SK-N-SH (cell line): ENCODE measurements at regions not wholly inside any gene's neighbourhood (a gene's known extent, or its start where the extent isn't known, plus 50 kb on each side); places are given as distances from the start of the nearest gene placed in this dataset.

Experiments used
- CTCF ChIA-PET: fragments of 300-600, 350-600 bp; formaldehyde crosslinking; extraction: SDS; loops from one replicate; lab custom pipeline; 2021; lab: Yijun Ruan, JAX
- POLR2A ChIA-PET: fragments of 350-600 bp; sonication (Branson Sonifier 250); formaldehyde crosslinking; extraction: SDS; loops from one replicate; lab custom pipeline; 2020; ENCODE audit warnings: antibody characterized with exemption, inconsistent platforms; lab: Yijun Ruan, JAX
- DNase-seq: peaks from one replicate; pipeline ENCODE4 v3.0.0; 2012
- H2AFZ ChIP-seq: fragments of 200-600 bp; sonication (generic); 2 replicates; pipeline ENCODE4 v1.8.1; 2016; ENCODE audit warnings: antibody characterized with exemption, mild to moderate bottlenecking, low read depth
- H3F3A ChIP-seq: fragments of 200-600 bp; sonication (generic); replicated peaks from 2 replicates; pipeline ENCODE3; 2016; ENCODE audit warnings: antibody characterized with exemption, mild to moderate bottlenecking; ENCODE audit not compliant: insufficient read depth
- H3K27ac ChIP-seq, 2 experiments: fragments of 200-500 bp in 1 of 2; fragments of 200-600 bp in 1 of 2; sonication (Bioruptor generic) in 1 of 2; sonication (generic), shearing (Covaris generic) in 1 of 2; 2 replicates each; pipeline versions ENCODE4 v1.5.1 to v1.6.1; 2014 to 2016; ENCODE audit warnings: low read depth in 2 of 2, inconsistent platforms in 1 of 2, low read length in 1 of 2, mild to moderate bottlenecking in 1 of 2, mixed read lengths in 1 of 2
- H3K27me3 ChIP-seq: fragments of 200-600 bp; sonication (generic), shearing (Covaris generic); 2 replicates; pipeline ENCODE4 v1.6.1; 2016; ENCODE audit warnings: mixed run types; ENCODE audit not compliant: insufficient read depth
- H3K36me3 ChIP-seq, 2 experiments: fragments of 200-500 bp in 1 of 2; fragments of 200-600 bp in 1 of 2; sonication (Bioruptor generic) in 1 of 2; sonication (generic) in 1 of 2; replicated peaks in 1 of 2; 2 replicates each; pipeline versions ENCODE3 to v1.5.1; 2014 to 2016; ENCODE audit warnings: low read length in 1 of 2, mild to moderate bottlenecking in 1 of 2; ENCODE audit not compliant: insufficient read depth in 2 of 2, control insufficient read depth in 1 of 2
- H3K4me1 ChIP-seq, 2 experiments: fragments of 200-500 bp in 1 of 2; fragments of 200-600 bp in 1 of 2; sonication (Bioruptor generic) in 1 of 2; sonication (generic), shearing (Covaris generic) in 1 of 2; 2 replicates each; pipeline versions ENCODE4 v1.5.1 to v1.6.1; 2014 to 2016; ENCODE audit warnings: low read depth in 1 of 2, low read length in 1 of 2, mixed run types in 1 of 2; ENCODE audit not compliant: insufficient read depth in 2 of 2, control insufficient read depth in 1 of 2
- H3K4me2 ChIP-seq: fragments of 200-600 bp; sonication (generic), shearing (Covaris generic); 2 replicates; pipeline ENCODE4 v1.6.1; 2017; ENCODE audit warnings: mixed run types
- H3K4me3 ChIP-seq, 2 experiments: fragments of 200-500 bp in 1 of 2; fragments of 200-600 bp in 1 of 2; sonication (Bioruptor generic) in 1 of 2; sonication (generic), shearing (Covaris generic) in 1 of 2; 2 replicates each; pipeline versions ENCODE4 v1.5.1 to v1.8.1; 2014 to 2016; ENCODE audit warnings: low read depth in 2 of 2, inconsistent platforms in 1 of 2, low read length in 1 of 2, mild to moderate bottlenecking in 1 of 2, mixed read lengths in 1 of 2, moderate library complexity in 1 of 2
- H3K79me2 ChIP-seq: fragments of 200-600 bp; sonication (generic); 2 replicates; pipeline ENCODE4 v1.8.1; 2017; ENCODE audit warnings: mild to moderate bottlenecking; ENCODE audit not compliant: insufficient read depth
- H3K9ac ChIP-seq: fragments of 200-600 bp; sonication (generic); 2 replicates; pipeline ENCODE4 v1.6.1; 2017; ENCODE audit warnings: mixed run types
- H3K9me2 ChIP-seq: fragments of 200-600 bp; sonication (generic); 2 replicates; pipeline ENCODE4 v1.6.1; 2017; ENCODE audit warnings: mixed run types
- H3K9me3 ChIP-seq: fragments of 200-600 bp; sonication (generic); 2 replicates; pipeline ENCODE4 v1.6.1; 2017; ENCODE audit warnings: mixed run types, mild to moderate bottlenecking, moderate library complexity
- H4K20me1 ChIP-seq: fragments of 200-600 bp; sonication (generic); 2 replicates; pipeline ENCODE4 v1.6.1; 2017; ENCODE audit warnings: mild to moderate bottlenecking, mixed run types; ENCODE audit not compliant: insufficient read depth
- ELF1 ChIP-seq: IDR thresholded peaks from 2 replicates; pipeline ENCODE4 v1.4.0; 2012
- EP300 ChIP-seq, 2 experiments: IDR thresholded peaks; 2 replicates each; pipeline versions ENCODE4 v1.4.0 to v1.6.1; 2012; ENCODE audit warnings: borderline replicate concordance in 1 of 2, low read depth in 1 of 2, low read length in 1 of 2
- EZH2phosphoT487 ChIP-seq: fragments of 200-600 bp; sonication (generic); IDR thresholded peaks from 2 replicates; pipeline ENCODE4 v1.6.1; 2017; ENCODE audit warnings: low read depth, mixed run types, mild to moderate bottlenecking, antibody characterized with exemption, moderate library complexity, borderline replicate concordance
- FOXM1 ChIP-seq: IDR thresholded peaks from 2 replicates; pipeline ENCODE4 v1.4.0; 2012; ENCODE audit warnings: low read depth, mild to moderate bottlenecking
- MEF2A ChIP-seq: IDR thresholded peaks from 2 replicates; pipeline ENCODE4 v1.4.0; 2012; ENCODE audit warnings: low read depth, borderline replicate concordance
- NRF1 ChIP-seq: IDR thresholded peaks from 2 replicates; pipeline ENCODE4 v1.6.1; 2012; ENCODE audit warnings: low read depth, mild to moderate bottlenecking, low read length
- RAD21 ChIP-seq: IDR thresholded peaks from 2 replicates; pipeline ENCODE4 v1.6.1; 2012; ENCODE audit warnings: mild to moderate bottlenecking, low read length
- RCOR1 ChIP-seq: fragments of 150-350 bp; IDR thresholded peaks from 2 replicates; pipeline ENCODE4 v1.6.1; 2017; ENCODE audit warnings: antibody characterized with exemption, low read length
- RXRA ChIP-seq: IDR thresholded peaks from 2 replicates; pipeline ENCODE4 v1.4.0; 2012; ENCODE audit warnings: low read depth, mild to moderate bottlenecking, borderline replicate concordance
- TEAD4 ChIP-seq: IDR thresholded peaks from 2 replicates; pipeline ENCODE4 v1.4.0; 2012; ENCODE audit warnings: mild to moderate bottlenecking, borderline replicate concordance; ENCODE audit not compliant: insufficient read depth
- YY1 ChIP-seq: IDR thresholded peaks from 2 replicates; pipeline ENCODE4 v1.4.0; 2012; ENCODE audit warnings: low read depth, mild to moderate bottlenecking
- WGBS: methylation state at CpG from one replicate; pipeline ENCODE4 v1.1.6; 2017; ENCODE audit warnings: low lambda C conversion rate; 5-methylcytosine and 5-hydroxymethylcytosine counted together
- TF ChIP-seq, protein P1 (sequence below): IDR thresholded peaks from 2 replicates; pipeline ENCODE4 v1.4.0; 2012; ENCODE audit warnings: low read depth, borderline replicate concordance
- TF ChIP-seq, protein P2 (sequence below): fragments of 150-350 bp; IDR thresholded peaks from 2 replicates; pipeline ENCODE4 v1.6.1; 2016; ENCODE audit warnings: mild to moderate bottlenecking, low read depth, low read length
- TF ChIP-seq, protein P3 (sequence below): fragments of 200-600 bp; sonication (generic); IDR thresholded peaks from 2 replicates; pipeline ENCODE4 v1.6.1; 2017; ENCODE audit warnings: antibody characterized with exemption, mild to moderate bottlenecking, moderate library complexity

DNA sequence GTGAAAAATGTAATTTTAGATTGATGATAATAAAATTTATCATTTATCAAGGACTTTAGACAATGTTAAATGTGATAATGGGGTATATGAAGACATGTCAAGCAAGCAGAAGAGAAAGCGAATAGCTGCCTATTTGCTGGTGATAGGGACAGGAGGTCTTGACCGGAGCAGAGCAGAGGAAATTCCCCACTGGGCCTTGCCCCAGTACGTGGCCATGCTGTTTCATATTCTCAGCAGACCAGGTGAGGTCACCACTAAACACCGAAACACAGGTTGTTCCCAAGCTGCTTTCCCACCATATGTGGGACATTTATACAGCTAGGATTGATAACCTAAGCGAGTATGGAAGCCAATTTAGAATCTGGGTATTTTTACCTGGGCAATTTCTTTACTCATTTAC is 1629.6 kb downstream of the FAM181B start (continued):
- TF ChIP-seq, protein P1, sequence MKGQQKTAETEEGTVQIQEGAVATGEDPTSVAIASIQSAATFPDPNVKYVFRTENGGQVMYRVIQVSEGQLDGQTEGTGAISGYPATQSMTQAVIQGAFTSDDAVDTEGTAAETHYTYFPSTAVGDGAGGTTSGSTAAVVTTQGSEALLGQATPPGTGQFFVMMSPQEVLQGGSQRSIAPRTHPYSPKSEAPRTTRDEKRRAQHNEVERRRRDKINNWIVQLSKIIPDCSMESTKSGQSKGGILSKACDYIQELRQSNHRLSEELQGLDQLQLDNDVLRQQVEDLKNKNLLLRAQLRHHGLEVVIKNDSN, result no peak
- TF ChIP-seq ELF1 (no peak), FOXM1 (no peak), EP300 (IDR thresholded peaks at IDR 0.05; ENCODE audit: borderline replicate concordance in 1 of 2, low read depth in 1 of 2, low read length in 1 of 2) (no peak), RAD21 (no peak), RCOR1 (no peak), MEF2A (no peak), EZH2phosphoT487 (no peak)
- TF ChIP-seq, protein P2, sequence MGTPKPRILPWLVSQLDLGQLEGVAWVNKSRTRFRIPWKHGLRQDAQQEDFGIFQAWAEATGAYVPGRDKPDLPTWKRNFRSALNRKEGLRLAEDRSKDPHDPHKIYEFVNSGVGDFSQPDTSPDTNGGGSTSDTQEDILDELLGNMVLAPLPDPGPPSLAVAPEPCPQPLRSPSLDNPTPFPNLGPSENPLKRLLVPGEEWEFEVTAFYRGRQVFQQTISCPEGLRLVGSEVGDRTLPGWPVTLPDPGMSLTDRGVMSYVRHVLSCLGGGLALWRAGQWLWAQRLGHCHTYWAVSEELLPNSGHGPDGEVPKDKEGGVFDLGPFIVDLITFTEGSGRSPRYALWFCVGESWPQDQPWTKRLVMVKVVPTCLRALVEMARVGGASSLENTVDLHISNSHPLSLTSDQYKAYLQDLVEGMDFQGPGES, result no peak

DNA sequence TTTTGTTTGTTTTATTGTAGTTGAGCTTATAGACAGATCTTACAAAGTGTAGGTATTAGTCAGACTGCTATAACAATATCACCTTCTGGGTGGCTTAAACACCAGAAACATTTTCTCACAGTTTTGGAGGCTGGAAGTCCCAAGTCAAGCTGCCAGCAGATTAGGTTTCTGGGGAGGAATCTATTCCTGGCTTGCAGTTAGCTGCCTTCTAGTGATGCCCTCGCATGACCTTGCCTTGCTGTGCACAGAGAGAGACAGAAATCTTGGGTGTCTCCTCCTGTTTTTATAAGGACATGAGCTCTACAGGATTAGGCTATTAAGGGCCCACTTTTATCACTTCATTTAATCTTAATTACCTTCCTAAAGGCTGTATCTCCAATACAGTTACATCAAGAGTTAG is 1635.2 kb downstream of the FAM181B start:
- Histone ChIP-seq H3K4me2 (no peak overlapping the region), H2AFZ (no peak overlapping the region), H3K9ac (no peak overlapping the region), H3K4me1 (no peaks in the 10 kb centered on the region), H3K27ac (no peak overlapping the region), H4K20me1 (no peaks in the 10 kb centered on the region), H3K9me2 (no peaks in the 10 kb centered on the region), H3K79me2 (no peaks in the 10 kb centered on the region), H3K4me3 (no peak overlapping the region), H3K27me3 (no peaks in the 10 kb centered on the region), H3F3A (no peaks in the 10 kb centered on the region), H3K9me3 (no peaks in the 10 kb centered on the region), H3K36me3 (no peaks in the 10 kb centered on the region)
- DNase-seq, result no peak
- ChIA-PET POLR2A (no interaction called here), CTCF (interaction anchor here (1.2 kb wide), 1 partner anchor 12 kb away, joined by 4 read pairs; no protein-coding TSS in a partner anchor)
- WGBS, result 14% methylated on average over 1 of the region's 1 CpG
- no peak for TF ChIP-seq TEAD4
- TF ChIP-seq, protein P2, result no peak

DNA sequence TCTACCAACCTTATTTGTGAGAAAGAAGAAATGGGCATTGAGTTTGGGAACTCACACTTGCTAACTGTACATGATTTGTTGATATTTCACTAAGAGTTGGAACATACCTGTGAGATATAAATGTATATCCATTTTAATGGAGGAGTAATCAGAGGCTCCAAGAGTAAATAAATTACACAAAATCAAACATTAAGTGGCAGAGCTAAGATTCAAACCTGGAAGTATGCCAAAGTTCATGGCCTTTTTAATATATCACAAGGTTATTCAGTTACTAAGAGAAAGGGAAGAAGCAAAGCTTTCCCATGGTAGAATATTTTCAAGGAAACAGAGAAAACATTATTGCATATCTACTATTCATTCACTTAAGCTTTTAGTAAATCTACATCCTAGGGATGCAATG is 1641.1 kb downstream of the FAM181B start:
- Histone ChIP-seq H3K4me2 (no peak overlapping the region), H3K9ac (no peak overlapping the region), H3K27me3 (no peaks in the 10 kb centered on the region), H4K20me1 (no peaks in the 10 kb centered on the region), H3K36me3 (no peaks in the 10 kb centered on the region), H3K9me3 (no peaks in the 10 kb centered on the region), H3K27ac (no peak overlapping the region), H3K4me3 (no peak overlapping the region), H2AFZ (no peak overlapping the region), H3F3A (no peaks in the 10 kb centered on the region), H3K9me2 (no peaks in the 10 kb centered on the region), H3K79me2 (no peaks in the 10 kb centered on the region), H3K4me1 (no peaks in the 10 kb centered on the region)
- no peak for TF ChIP-seq NRF1
- no peak for TF ChIP-seq MEF2A
- TF ChIP-seq FOXM1, result no peak
- TF ChIP-seq, protein P3, sequence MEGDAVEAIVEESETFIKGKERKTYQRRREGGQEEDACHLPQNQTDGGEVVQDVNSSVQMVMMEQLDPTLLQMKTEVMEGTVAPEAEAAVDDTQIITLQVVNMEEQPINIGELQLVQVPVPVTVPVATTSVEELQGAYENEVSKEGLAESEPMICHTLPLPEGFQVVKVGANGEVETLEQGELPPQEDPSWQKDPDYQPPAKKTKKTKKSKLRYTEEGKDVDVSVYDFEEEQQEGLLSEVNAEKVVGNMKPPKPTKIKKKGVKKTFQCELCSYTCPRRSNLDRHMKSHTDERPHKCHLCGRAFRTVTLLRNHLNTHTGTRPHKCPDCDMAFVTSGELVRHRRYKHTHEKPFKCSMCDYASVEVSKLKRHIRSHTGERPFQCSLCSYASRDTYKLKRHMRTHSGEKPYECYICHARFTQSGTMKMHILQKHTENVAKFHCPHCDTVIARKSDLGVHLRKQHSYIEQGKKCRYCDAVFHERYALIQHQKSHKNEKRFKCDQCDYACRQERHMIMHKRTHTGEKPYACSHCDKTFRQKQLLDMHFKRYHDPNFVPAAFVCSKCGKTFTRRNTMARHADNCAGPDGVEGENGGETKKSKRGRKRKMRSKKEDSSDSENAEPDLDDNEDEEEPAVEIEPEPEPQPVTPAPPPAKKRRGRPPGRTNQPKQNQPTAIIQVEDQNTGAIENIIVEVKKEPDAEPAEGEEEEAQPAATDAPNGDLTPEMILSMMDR, result no peak
- no peak for TF ChIP-seq YY1
- TF ChIP-seq, protein P1, result no peak
- no peak for TF ChIP-seq RXRA
- no peak for DNase-seq
- ChIA-PET POLR2A (no interaction called here), CTCF (no interaction called here)
